Skeletal muscle tissue (tissue), 3 donors: ENCODE measurements at regions not wholly inside any gene's neighbourhood (a gene's known extent, or its start where the extent isn't known, plus 50 kb on each side); places are given as distances from the start of the nearest gene placed in this dataset.

ENCODE experiments used
- H3K27ac ChIP-seq: one replicate; pipeline ENCODE4 v1.7.0; 2013; ENCODE audit warnings: mild to moderate bottlenecking, low read depth, low read length, inconsistent platforms
- H3K27me3 ChIP-seq, 3 donors: one replicate each; pipeline ENCODE4 v1.7.0; 2013; ENCODE audit warnings: low read length in 3 of 3; ENCODE audit not compliant: control insufficient read depth in 3 of 3, insufficient read depth in 3 of 3
- H3K36me3 ChIP-seq, 3 donors: one replicate each; pipeline ENCODE4 v1.7.0; 2013; ENCODE audit warnings: low read length in 3 of 3; ENCODE audit not compliant: control insufficient read depth in 3 of 3, insufficient read depth in 3 of 3
- H3K4me1 ChIP-seq, 3 donors: one replicate each; pipeline ENCODE4 v1.7.0; 2013; ENCODE audit warnings: low read length in 3 of 3, mild to moderate bottlenecking in 3 of 3; ENCODE audit not compliant: control insufficient read depth in 3 of 3, insufficient read depth in 3 of 3
- H3K4me3 ChIP-seq, 3 donors: one replicate each; pipeline ENCODE4 v1.7.0; 2013; ENCODE audit warnings: low read length in 3 of 3
- H3K9ac ChIP-seq, 3 donors: one replicate each; pipeline ENCODE4 v1.7.0; 2013; ENCODE audit warnings: low read length in 3 of 3, mild to moderate bottlenecking in 3 of 3, moderate library complexity in 2 of 3, low read depth in 1 of 3
- H3K9me3 ChIP-seq, 3 donors: one replicate each; pipeline ENCODE4 v1.7.0; 2013; ENCODE audit warnings: low read length in 3 of 3; ENCODE audit not compliant: control insufficient read depth in 3 of 3
- donor health status: Osteomylitis.

- no peaks in the 10 kb centered on the region for H3K9me3 ChIP-seq
- no peaks in the 10 kb centered on the region for H3K36me3 ChIP-seq
- H3K9ac ChIP-seq: no peak overlapping the region
- H3K27me3 ChIP-seq: peaks cover 0 to 12% (median under 1%) of the 10 kb centered on the region in 3 donors
- no peak overlapping the region for H3K27ac ChIP-seq
- H3K4me1 ChIP-seq: no peaks in the 10 kb centered on the region
- no peak overlapping the region for H3K4me3 ChIP-seq
These were observed 216.4 kb upstream of the B3GAT1 start for GRCh38 chr11:134628426-134628825.

DNA sequence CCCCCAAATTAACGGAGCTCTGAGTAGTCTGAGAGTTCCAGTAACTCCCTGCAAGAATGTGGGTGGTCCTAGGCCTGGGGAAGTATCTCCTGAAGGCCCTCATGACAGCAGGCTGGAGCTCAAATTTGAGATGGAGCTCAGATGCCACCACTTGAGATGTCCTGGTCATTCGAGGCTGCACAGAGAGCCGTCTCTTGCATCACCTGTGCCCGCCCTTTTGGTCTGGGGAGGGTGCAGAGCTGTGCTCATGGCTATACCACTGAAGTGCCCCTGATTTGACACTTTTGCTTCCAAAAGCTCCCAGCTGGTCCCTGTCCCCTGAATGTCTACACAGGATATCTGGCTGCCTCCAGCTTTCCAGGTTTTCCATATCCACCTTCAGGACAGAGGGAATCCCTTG lies 214.0 kb upstream of the B3GAT1 start:
- H3K36me3 ChIP-seq: no peaks in the 10 kb centered on the region
- no peaks in the 10 kb centered on the region for H3K4me1 ChIP-seq
- peaks cover 0 to 16% (median 8%) of the 10 kb centered on the region in 3 donors for H3K27me3 ChIP-seq
- no peak overlapping the region for H3K27ac ChIP-seq
- H3K9ac ChIP-seq: no peak overlapping the region
- H3K9me3 ChIP-seq: no peaks in the 10 kb centered on the region
- H3K4me3 ChIP-seq: no peak overlapping the region

DNA sequence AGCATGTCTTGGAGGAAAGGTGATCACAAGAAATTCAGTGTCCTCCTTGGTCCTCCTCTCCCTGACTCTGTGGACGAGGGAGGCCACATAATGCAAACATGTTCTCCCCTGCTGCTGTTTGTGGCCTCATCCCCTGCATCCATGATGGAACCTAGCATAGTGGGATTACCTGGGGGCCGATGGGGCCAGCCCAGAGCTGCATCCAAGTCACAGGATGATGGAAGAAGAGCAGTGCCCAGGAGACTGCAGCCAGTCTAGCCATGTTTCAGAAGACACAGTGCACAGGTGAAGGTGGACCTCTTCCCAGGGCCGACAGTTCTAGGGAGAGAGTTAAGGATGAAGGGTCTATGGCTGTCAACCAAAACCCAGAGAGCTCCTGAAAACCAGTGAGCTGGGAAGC lies 213.6 kb upstream of the B3GAT1 start:
- Histone ChIP-seq H3K9ac (no peak overlapping the region), H3K36me3 (no peaks in the 10 kb centered on the region), H3K27ac (no peak overlapping the region), H3K4me3 (no peak overlapping the region), H3K9me3 (no peaks in the 10 kb centered on the region), H3K4me1 (no peaks in the 10 kb centered on the region), H3K27me3 (peaks cover 0 to 16% (median 8%) of the 10 kb centered on the region in 3 donors)

DNA sequence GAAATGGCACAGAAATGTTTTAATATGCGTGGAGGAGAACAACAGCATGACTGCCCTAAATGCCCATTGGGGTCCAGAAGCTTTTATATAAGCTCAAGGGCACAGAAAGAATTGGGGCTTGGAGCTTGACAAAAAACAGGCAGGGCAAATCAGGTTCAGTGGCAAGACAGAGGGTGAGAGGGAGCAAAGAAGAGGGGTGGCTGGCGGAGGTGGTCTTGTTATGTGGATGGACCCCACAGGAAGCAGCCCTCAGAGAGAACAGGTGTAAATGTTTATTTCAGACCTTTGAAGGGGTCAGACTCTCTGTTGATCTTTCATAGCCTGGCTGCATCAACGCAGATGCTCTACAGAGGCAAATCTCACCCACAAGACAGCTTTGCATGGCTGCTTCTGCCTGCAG lies 213.1 kb upstream of the B3GAT1 start:
- H3K9ac ChIP-seq: no peak overlapping the region
- no peak overlapping the region for H3K4me3 ChIP-seq
- no peaks in the 10 kb centered on the region for H3K36me3 ChIP-seq
- H3K9me3 ChIP-seq: no peaks in the 10 kb centered on the region
- H3K27me3 ChIP-seq: peaks cover 0 to 16% (median 8%) of the 10 kb centered on the region in 3 donors
- H3K4me1 ChIP-seq: no peaks in the 10 kb centered on the region
- no peak overlapping the region for H3K27ac ChIP-seq

DNA sequence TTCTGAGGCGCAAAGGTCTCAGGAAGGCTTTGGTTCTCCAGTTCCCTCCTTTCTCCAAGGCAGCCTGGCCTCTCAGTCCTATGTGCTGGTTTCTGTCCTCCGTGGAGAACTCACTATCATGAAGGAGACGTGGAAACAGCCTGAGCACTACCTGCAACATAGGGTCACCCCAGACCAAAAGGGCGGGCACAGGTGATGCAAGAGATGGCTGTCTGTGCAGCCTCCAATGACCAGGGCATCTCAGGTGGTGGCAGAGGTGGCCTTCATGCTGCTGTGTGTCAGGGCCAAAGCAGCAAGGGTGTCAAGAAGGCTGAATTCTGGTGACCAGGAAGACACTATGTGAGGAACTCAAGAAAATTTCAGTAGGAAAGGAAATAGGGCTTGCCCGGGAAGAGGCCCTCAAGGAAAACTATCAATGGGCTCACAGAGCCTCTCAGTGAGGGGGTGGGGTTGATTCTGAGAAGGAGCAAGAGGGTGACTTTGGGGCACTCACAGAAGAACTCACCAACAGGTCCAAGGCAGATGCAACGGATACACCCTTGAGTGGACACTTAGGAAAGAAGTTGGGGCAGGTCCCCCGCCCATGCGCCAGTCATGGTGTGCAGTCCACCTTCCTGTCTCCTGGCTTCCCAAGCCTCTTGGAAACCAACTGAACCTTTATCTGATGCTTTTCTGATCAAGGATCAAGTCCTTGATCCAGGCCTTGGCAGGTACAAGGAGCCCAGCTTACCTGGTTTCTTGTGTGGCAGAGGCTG lies 212.3 kb upstream of the B3GAT1 start:
- Histone ChIP-seq H3K9me3 (no peaks in the 10 kb centered on the region), H3K9ac (no peak overlapping the region), H3K4me3 (no peak overlapping the region), H3K27ac (no peak overlapping the region), H3K27me3 (peaks cover 0 to 16% (median 8%) of the 10 kb centered on the region in 3 donors), H3K4me1 (no peaks in the 10 kb centered on the region), H3K36me3 (no peaks in the 10 kb centered on the region)

- no peaks in the 10 kb centered on the region for H3K9me3 ChIP-seq
- no peaks in the 10 kb centered on the region for H3K36me3 ChIP-seq
- H3K27me3 ChIP-seq: peaks cover 0 to 16% (median 8%) of the 10 kb centered on the region in 3 donors
- no peaks in the 10 kb centered on the region for H3K4me1 ChIP-seq
- no peak overlapping the region for H3K9ac ChIP-seq
- no peak overlapping the region for H3K4me3 ChIP-seq
- no peak overlapping the region for H3K27ac ChIP-seq
These were observed 211.7 kb upstream of the B3GAT1 start for GRCh38 chr11:134623711-134624110.

GRCh38 chr11:134622458-134622857 lies 210.4 kb upstream of the B3GAT1 start:
- no peaks in the 10 kb centered on the region for H3K36me3 ChIP-seq
- peaks cover 0 to 8% (median 8%) of the 10 kb centered on the region in 3 donors for H3K27me3 ChIP-seq
- no peak overlapping the region for H3K27ac ChIP-seq
- H3K9ac ChIP-seq: no peak overlapping the region
- H3K4me3 ChIP-seq: no peak overlapping the region
- no peaks in the 10 kb centered on the region for H3K9me3 ChIP-seq
- H3K4me1 ChIP-seq: no peaks in the 10 kb centered on the region

DNA sequence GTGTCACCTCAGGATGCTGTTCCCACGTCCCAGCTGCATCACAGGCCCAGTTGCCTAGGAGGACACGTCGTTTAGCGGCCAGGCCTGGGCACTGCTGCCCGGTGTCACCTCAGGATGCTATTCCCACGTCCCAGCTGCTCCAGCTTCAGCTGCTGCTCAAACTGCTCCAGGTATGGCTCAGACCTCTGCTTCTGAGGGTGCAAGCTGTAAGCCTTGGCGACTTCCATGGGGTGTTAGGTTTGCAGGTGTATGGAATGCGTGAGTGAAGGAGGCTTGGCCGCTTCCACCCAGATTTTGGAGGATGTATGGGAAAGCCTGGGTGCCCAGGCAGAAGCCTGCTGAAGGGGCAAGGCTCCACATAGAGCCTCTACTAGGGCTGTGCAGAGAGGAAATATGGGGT lies 205.3 kb upstream of the B3GAT1 start:
- no peak overlapping the region for H3K9ac ChIP-seq
- peaks cover 0 to 8% (median 4%) of the 10 kb centered on the region in 3 donors for H3K27me3 ChIP-seq
- H3K4me3 ChIP-seq: no peak overlapping the region
- H3K9me3 ChIP-seq: no peaks in the 10 kb centered on the region
- H3K4me1 ChIP-seq: no peaks in the 10 kb centered on the region
- no peak overlapping the region for H3K27ac ChIP-seq
- H3K36me3 ChIP-seq: no peaks in the 10 kb centered on the region

- H3K9ac ChIP-seq: no peak overlapping the region
- no peak overlapping the region for H3K4me3 ChIP-seq
- no peaks in the 10 kb centered on the region for H3K4me1 ChIP-seq
- no peak overlapping the region for H3K27ac ChIP-seq
- H3K36me3 ChIP-seq: no peaks in the 10 kb centered on the region
- H3K27me3 ChIP-seq: peaks cover 0 to 6% (median 6%) of the 10 kb centered on the region in 3 donors
- H3K9me3 ChIP-seq: no peaks in the 10 kb centered on the region
These were observed 204.0 kb upstream of the B3GAT1 start for GRCh38 chr11:134616038-134616437.

DNA sequence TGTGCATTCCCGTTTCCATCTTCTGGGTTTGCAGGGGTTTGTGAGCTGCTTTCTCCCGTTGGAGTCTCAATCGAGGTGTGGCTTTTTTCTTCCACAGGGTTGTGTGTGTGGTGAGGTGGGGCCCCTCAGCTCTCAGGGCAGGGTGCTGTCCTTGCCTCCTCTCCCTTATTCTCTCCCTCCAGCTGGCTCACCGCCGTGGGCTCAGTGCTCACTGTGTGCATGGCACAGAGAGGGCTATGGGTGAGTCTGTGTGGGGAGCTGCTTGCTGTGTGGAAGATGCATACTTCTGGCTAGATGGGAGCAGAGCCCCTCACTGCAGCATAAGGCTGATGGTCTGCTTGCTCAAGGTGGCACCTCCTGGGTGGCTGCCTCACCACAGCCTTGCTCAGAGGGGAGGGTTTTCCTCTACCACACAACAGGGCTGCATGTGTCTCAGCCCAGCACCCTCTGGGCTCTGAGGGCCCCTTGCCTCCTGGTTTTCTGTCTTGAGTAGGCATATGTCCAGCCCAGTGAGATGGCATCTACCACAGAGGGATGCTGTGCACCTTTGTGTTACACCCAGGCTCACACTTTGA lies 203.1 kb upstream of the B3GAT1 start:
- peaks cover 0 to 11% (median 10%) of the 10 kb centered on the region in 3 donors for H3K27me3 ChIP-seq
- no peaks in the 10 kb centered on the region for H3K4me1 ChIP-seq
- no peak overlapping the region for H3K9ac ChIP-seq
- H3K9me3 ChIP-seq: no peaks in the 10 kb centered on the region
- no peak overlapping the region for H3K27ac ChIP-seq
- no peaks in the 10 kb centered on the region for H3K36me3 ChIP-seq
- no peak overlapping the region for H3K4me3 ChIP-seq
